ENCODE measurements at regions not wholly inside any gene's neighbourhood (a gene's known extent, or its start where the extent isn't known, plus 50 kb on each side); places are given as distances from the start of the nearest gene placed in this dataset.
"Not testable (repeated sequence)": the region's sequence is repeated elsewhere in the genome, so short reads cannot be mapped to it uniquely, and the experiment has no call there.

DNA sequence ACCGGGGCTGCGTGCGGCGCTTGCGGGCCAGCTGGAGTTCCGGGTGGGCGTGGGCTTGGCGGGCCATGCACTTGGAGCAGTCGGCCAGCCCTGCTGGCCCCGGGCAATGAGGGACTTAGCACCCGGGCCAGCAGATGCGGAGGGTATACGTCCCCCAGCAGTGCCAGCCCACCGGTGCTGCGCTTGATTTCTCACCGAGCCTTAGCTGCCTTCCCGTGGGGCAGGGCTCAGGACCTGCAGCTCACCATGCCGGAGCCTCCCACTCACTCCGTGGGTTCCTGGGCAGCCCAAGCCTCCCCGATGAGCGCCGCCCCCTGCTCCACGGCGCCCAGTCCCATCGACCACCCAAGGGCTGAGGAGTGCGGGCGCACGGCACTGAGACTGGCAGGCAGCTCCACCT, 51.4 kb upstream of the INPP4B start:
- ATAC-seq, DNase-seq: not testable (repeated sequence)

DNA sequence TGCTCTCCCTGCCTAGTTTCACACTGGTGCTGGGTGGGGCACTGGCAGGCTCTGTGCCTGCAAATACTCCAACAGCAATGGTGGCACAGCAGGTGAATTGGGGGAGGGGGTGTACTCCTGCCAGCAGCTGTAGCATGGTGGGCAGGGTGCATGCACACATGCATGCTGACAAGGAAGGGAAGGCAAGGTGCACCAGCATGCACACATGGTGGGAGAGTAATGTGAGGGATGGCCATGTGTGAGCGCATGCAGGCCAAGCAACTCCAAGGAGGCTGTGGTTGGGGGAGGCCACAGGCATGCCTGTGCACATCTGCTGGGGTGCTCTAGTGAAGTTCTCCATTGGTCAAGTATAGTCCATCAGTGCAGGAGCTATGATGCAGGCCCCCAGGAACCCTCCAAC, 54.5 kb upstream of the INPP4B start:
- DNase-seq, result no peak
- ATAC-seq, result no peak

DNA sequence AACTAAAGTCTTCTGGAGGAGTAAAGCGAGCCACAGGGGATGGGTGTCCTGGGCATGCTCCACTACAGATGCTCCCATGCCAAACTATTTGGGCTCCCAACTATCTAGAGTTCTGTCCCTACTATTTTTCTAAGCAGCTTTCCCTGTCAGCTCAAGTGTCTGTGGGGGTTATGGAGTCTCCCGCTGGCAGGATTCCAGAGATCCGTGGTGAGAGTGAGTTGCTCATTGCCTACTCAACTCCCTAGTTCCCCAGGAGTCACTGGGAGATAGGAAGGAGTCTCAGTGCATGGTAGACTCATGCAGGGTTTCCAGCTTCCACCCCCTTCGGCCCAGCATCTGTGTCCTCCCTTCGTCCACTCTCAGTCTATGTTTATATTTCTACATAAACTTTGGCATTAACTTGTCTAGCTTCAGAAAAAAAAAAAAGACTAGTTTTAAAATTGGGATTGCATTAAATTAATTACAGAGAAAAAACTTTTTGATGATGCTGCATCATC, 55.1 kb upstream of the INPP4B start:
- ATAC-seq (no peak), DNase-seq (no peak)

DNA sequence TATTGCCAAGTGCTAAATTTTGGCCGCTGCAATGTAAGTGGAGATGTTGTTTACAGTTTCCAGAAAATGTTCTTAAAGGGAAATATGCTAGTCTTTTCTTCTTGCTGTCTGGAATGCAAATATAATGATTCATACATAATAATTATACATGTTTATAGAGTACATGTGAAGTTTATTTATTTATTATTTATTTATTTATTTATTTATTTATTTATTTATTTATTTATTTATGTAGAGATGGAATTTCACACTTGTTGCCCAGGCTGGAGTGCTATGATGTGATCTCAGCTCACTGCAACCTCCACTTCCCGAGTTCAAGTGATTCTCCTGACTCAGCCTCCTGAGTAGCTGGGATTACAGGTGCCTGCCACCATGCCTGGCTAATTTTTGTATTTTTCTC, 57.5 kb upstream of the INPP4B start:
- not testable (repeated sequence) for ATAC-seq, DNase-seq

DNA sequence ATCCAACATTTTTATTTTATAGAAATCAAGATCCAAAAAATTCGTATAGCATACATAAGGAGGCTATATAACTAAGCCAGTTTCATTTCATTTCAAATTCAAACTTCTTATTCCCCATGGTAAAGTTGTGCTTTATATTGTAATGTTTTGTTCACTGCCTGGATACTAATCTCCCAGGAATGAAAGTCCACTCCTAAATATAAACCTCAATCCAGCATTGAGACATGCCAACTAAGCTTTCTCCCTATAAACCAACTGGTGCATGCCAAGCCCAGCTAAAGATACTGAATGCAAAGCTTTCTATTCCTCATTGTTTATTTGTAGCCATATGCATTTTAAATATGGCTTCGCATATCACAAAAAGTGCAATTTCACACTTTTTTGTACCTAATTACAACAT, 63.8 kb upstream of the INPP4B start:
- no peak for ATAC-seq
- DNase-seq, result no peak

DNA sequence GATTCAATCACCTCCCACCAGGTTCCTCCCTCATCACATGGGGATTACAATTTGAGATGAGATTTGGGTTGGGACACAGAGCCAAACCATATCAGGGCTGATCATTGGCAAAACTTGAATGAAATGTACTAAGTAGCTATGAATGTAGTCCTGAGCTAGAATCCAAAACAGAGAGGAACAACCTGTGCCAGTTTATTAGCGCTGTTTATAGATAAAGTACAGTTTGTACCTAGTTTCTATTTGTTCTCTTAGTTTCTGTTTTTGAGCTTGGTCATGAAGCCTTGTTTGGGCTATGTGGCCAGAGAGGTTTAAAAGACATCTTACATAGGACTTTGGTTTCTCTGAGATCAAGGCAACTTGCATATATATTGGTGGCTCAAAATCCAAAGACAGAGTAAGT, 66.9 kb upstream of the INPP4B start:
- ATAC-seq (no peak), DNase-seq (no peak)

DNA sequence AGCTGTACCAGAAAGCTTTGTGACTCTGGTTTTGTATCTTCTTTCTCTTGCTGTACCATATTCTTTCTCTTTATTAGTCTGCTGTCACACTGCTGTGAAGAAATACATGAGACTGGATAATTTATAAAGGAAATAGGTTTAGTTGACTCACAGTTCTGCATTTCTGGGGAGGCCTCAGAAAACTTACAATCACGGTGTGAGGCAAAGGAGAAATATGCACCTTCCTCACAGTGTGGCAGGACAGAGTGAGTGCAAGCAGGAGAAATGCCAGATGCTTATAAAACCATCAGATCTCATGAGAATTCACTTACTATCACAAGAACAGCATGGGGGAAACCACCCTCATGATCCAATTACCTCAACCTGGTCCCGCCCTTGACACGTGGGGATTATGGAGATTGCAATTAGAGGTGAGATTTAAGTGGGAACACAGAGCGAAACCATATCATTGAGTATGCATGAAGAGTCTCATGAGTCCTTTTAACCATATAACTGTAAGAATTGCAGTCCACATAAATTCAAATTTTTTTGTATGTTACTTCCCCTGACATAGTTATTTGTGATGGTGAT, 67.4 kb upstream of the INPP4B start:
- no peak for ATAC-seq
- no peak for DNase-seq

DNA sequence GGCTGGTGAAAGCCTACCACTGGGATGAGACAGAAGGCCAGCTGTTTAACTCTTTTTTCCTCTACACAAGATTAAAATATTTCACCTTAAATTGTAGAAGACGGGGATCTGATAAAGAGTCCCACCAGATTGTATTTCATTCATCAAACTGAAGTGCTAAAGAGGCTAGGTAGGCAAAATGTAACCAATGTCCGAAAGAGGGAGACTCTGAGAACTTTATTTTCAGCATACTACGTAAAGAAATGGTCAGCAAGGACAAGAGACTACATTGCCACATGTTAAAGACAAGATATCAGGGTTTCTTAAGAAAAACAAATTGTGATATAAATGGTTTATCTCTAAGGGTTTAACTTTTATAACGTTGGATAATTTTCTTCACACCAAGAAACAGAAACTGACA, 71.6 kb upstream of the INPP4B start:
- ATAC-seq (no peak), DNase-seq (no peak)

DNA sequence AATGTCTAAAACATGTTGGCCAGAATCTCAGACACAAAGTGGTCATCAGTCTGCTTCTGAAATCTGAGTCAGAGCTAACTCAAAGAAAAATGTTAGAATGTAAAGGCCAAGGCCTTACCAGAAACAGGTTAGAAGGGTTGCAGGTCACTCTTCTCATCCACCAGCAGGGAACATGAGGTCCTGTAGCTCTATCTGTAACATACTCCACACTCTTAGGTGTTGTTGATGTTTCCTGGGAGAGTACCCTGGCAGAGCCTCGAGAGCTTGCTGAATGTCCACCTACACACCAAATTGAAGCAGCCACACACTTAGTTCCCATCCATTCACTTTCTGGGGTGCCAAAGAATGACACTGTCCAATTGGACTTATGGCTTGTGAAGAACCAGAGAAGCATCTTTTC, 76.6 kb upstream of the INPP4B start:
- no peak for ATAC-seq
- DNase-seq, result no peak

DNA sequence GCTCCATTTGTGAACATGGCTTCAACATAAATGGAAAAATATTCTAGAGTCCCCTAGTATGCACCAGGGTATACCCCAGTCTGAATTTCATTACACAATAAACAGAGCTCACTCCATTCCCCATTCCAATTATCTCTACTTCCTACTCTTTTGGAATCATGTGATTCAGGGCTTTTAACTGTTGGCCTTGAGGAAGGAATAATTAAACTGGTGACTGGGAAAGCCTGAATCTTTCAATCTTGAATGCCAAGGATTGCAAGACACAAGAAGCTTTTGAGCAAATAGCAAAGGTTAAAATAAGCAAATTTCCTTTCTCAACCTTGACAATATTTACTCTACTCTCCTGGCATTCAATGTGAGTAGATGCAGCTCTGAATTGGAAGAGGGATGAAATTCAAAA, 77.5 kb upstream of the INPP4B start:
- DNase-seq (no peak), ATAC-seq (no peak)

DNA sequence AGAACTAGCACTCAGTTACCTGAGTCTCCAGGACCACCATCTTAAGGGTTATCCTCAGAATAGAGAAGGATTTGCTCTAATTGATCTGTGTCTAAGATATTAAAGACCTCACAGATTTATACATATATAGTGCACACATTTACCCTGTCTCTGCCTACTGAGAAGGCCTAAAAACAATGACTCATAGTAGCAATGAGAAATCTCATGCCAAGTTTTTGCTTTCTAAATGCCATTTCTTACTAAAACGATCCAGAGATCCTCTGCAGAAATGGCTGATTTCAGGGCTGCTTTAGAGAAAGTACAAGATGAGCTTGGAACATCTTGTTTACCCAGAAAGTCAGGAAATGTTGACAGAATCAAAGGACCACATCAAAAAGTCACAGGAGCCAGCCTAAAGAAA, 79.1 kb upstream of the INPP4B start:
- no peak for DNase-seq
- no peak for ATAC-seq

DNA sequence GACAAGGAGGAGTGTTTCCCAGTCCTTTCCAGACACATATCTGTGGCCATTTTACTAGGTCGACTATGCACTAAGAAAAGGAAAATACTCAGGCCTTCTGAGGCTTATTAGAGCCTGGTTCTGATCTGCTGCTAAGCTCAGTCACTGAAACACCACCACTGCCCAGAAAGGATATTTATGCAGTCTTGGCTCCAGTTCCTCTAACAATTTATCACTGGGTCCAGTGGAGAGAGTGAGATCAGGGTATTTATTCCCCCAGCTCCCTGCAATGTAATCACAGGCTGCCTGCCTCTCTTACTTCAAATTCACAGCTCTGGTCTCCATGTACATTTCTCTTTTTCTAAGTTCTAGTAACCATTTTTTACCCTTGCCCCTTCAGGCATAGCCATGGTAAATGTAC, 81.6 kb upstream of the INPP4B start:
- no peak for ATAC-seq
- no peak for DNase-seq

DNA sequence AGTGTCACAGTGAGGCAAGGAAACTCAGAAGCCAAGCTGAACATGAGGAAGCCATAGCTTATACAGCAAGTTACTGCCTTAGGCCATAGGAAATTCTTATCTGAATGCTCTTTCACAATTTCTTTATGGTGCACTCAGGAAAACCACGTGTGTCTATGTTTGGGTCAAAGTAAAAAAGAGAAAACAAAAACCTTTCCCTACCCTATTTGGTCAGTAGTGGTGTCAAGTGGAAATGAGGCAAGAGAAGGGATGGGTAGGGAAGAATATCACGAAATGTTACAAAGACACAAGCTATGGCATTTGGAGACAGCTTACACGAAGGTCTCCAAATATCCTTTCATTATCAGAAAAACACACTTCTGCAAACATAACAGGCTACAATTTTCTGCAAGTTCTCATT, 83.4 kb upstream of the INPP4B start:
- no peak for ATAC-seq
- DNase-seq, result no peak

DNA sequence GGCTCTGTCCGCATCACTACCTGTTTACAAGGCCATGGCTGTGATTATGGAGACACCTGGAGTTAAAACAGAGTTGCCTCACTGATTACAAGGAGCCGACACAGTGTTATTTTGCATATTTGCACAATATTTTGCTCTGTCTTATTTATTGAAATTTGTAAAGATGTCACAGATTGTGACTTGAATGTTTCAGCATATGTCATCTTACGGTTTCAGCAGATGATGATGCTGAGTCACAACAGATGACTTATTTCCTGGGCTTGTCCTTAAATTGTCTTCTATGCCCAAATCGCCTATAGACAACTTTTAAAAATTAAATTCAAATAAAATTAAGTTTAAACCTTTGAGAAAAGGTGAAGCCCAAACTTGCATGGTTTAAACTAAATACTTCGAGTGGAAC, 87.1 kb upstream of the INPP4B start:
- no peak for DNase-seq
- no peak for ATAC-seq

DNA sequence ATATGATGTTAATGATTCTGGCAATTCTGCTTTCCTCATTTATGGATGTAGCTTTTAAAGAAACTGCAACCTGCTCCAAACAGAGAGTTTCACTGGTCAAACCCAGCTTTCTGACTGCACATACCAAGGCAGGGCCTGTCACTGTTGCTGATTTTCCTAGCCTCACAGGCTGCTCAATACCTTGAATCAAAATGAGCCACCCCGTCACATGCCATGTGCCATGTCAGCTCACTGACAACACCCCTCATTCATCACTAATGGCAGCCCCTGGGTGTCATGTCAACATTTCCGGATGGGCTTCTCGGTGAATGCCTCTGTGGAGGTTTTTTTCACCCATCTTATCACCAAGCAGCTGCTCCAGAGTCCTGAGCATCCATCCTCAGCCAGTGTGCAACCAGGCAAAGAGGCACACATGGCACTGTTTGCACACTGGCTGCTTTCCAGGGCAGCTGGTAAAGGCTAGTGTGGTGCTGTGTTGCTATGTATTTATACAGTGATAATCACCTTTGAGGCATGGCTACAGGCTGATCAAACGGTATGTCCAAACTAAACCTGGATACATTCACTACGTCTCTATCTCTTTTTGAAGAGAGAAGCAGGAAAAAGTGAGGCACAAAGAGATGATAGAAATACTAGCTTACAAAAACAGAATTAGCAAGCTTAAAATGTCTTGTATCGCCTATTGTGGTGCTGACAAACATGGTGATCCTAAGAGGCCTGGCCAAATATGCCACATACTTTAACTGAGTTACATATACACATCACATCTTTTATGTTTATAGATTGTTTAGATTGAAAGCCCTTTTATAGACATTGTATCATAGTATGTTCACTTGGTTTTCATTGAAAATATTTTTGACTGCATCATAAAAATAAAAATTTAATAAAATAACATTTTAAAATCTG, 94.6 kb upstream of the INPP4B start:
- no peak for DNase-seq

DNA sequence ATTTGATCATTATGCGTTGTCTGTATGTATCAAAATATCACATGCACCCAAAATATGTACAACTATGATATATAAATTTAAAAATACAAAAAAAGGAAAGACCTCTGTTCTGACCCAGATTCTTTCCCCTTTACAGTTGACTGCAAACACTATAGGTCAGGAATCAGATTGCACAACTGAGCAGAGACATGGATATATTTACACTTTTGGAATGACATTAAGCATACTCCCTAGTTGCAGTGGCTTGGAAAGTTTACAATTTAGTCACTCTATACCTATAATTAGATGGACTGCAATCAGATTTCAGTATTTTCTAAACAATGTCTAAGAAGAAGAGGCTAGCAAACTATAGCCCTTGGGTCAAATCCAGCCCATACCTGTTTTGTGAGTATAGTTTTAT, 98.5 kb upstream of the INPP4B start:
- ATAC-seq (no peak), DNase-seq (no peak)

More for the DNA sequence above, 94.6 kb upstream of the INPP4B start:
- no peak for ATAC-seq

DNA sequence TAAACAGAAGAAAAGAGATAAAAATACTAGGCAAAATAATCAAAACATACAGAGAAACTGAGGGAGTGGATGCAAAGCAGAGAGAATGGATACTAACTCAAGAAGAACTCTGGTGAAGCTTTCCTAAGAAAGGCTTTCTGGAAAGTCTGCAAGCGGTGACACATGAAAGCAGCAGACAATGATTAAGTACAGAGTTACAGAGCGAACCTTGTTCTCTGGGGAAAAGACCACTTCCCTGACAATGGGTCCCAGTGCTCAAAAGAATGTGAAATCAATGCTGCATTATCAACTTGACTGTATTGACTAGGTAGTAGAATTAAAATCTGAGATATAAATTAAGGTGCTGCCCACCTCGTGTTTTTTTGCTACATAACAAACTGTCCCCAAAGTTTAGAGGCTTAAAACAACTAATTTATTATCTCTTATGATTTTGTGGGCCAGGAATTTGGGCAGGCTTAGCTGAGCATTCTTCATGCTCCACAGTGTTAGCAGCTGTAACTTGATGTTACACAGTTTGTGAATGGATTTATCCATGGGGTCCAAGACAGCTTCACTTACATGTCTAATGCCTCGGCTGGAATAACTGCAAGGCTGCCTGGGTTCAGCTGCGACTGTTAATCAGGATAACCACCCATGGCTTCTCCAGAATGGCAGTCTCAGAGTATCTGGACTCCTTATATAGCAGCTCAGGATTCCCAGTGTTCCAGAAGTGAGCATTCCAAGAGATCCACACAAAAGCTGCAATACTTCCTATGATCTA, 106.9 kb upstream of the INPP4B start:
- ATAC-seq, result no peak
- no peak for DNase-seq

DNA sequence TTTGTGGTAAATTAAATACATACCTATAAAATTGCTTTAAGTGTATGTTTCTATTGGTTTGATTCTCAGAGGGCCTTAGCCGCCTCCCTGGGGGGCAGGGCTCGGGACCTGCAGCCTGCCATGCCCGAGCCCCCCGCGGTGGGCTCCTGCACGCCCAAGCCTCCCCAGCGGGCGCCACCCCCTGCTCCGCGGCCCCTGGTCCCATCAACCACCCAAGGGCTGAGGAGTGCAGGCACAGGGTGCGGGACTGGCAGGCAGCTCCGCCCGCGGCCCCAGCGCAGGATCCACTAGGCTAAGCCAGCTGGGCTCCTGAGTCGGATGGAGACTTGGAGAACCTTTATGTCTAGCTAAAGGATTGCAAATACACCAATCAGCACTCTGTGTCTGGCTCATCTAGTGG, 108.3 kb upstream of the INPP4B start:
- DNase-seq, result no peak
- no peak for ATAC-seq

DNA sequence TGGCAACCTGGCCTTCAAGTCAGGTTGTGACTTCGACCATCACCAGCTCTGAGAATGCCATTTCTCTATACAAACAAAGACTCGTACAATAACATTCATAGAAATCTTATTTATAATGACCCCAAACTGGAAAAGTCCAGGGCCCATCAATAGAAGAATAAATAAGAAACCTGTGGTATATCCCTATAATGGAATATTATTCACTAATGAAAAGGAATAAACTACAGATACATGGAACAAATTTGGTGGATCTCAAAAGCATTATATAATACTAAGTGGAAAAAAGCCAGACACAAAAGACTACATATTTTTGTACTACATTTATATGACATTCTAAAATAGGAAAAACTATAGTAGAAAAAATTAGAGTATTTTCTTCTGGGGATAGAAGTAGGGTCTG, 109.4 kb upstream of the INPP4B start:
- ATAC-seq (no peak), DNase-seq (no peak)

DNA sequence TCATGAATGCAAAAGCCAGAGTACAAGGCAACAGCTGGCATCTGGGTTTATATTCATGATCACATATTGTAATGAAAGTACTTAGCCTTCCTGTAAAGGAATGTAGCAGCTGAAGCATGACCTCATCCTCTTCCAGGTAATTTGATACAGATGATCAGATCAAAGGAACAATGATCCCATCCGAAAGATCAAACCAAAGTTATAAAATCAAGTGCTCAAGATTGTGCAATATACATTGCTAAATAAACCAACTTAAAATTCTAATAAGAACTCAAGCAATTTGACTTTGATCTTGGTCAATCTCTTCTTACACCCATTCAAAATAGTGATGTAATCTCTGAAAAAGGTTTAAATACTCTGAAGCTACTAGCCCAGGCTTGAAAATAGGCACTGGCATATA, 113.1 kb upstream of the INPP4B start:
- no peak for ATAC-seq
- DNase-seq, result no peak

DNA sequence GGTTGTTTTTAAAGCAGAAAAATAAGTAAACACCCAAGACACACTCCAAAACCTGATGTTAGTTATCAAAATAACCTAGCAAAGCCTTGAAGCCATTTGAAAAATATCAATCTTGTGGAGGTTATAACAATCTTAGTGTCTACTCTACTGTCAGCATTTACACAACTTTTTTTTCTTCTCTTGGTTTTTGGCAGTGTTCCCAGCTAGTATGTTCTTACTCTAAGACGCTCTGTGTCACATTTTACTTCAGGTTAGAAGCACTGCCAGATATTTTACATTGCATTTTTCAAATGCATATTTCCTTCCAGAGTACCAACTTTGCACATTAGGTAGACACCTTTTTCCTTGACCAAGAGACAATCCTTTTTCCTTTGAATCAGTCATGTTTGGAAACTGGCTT, 114.0 kb upstream of the INPP4B start:
- ATAC-seq, result no peak
- no peak for DNase-seq

DNA sequence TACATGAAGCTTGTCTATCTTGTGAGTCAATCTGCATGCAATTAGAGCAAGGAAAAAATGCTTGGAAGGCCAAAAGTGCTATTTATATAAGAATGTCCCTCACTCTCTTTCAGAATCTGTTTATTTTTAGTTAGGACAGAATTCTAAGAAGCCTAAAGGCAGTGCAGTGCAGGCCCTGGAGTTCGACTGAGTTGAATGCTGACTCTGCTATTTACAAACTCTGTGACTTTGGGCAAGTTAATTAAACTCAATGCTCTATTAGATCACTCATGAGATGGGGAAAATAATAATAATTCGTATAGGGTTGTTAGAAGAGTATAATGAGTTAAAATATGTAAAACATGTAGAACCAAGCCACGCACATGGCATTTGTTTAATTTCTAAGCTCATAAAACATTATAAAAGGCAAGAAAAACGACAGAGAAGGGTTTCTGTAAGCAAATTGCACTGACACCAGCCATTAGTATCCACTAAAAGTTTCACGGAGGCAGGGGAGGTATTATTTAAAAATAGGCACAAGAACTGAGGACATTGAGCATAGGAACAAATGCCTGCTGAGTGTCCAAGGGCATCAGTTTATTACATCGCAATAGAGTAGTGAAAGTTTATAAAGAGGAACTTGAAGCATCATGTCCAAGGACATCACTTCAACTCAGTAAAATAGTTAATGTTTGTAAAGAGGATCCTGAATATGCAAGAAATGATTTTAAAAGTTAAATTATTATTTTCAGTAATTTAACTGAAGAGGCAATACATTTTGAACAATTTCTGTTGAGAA, 115.0 kb upstream of the INPP4B start:
- ATAC-seq, result no peak
- no peak for DNase-seq
